GM23338 (cell line): ENCODE measurements at regions not wholly inside any gene's neighbourhood (a gene's known extent, or its start where the extent isn't known, plus 50 kb on each side); places are given as distances from the start of the nearest gene placed in this dataset.

Source experiments
- CREB1 ChIP-seq: fragments of 250-450 bp; sonication (Bioruptor Pico); IDR thresholded peaks from 2 replicates; pipeline ENCODE4 v1.5.0; 2020; ENCODE audit warnings: low read depth, mild to moderate bottlenecking, moderate library complexity
- EZH2 ChIP-seq: fragments of 200-600 bp; sonication (generic); IDR thresholded peaks from one replicate; pipeline ENCODE4 v1.8.0; 2017; ENCODE audit warnings: antibody characterized with exemption, mild to moderate bottlenecking, low read depth; ENCODE audit not compliant: unreplicated experiment
- EZH2phosphoT487 ChIP-seq: fragments of 200-600 bp; sonication (generic); IDR thresholded peaks from one replicate; pipeline ENCODE4 v1.8.1; 2018; ENCODE audit warnings: antibody characterized with exemption; ENCODE audit not compliant: unreplicated experiment
- JUNB ChIP-seq: IDR thresholded peaks from one replicate; pipeline ENCODE4 v1.6.1; 2016; ENCODE audit warnings: antibody characterized with exemption; ENCODE audit not compliant: unreplicated experiment
- NANOG ChIP-seq: IDR thresholded peaks from 2 replicates; pipeline ENCODE4 v1.6.1; 2016; ENCODE audit warnings: antibody characterized with exemption, borderline replicate concordance
- POLR2AphosphoS5 ChIP-seq: IDR thresholded peaks from 2 replicates; pipeline ENCODE4 v1.6.1; 2016; ENCODE audit warnings: antibody characterized with exemption, low read depth
- STAT1 ChIP-seq: IDR thresholded peaks from one replicate; pipeline ENCODE4 v1.6.1; 2016; ENCODE audit warnings: antibody characterized with exemption; ENCODE audit not compliant: unreplicated experiment
- ZNF331 ChIP-seq: fragments of 250-450 bp; sonication (Bioruptor Pico); IDR thresholded peaks from 2 replicates; pipeline ENCODE4 v1.5.0; 2020; ENCODE audit warnings: low read depth, mild to moderate bottlenecking, moderate library complexity
- TF ChIP-seq, protein P1 (sequence below), 2 experiments: fragments of 200-600 bp in 1 of 2; sonication (generic) in 1 of 2; conservative IDR thresholded peaks; 2 replicates each; pipeline versions ENCODE4 v1.5.1 to v1.6.1; 2016 to 2017; ENCODE audit warnings: antibody characterized with exemption in 2 of 2, low read depth in 2 of 2, mild to moderate bottlenecking in 2 of 2, moderate library complexity in 1 of 2
- TF ChIP-seq, protein P2 (sequence below): IDR thresholded peaks from one replicate; pipeline ENCODE4 v1.6.1; 2018; ENCODE audit warnings: antibody characterized with exemption; ENCODE audit not compliant: unreplicated experiment
- TF ChIP-seq, protein P3 (sequence below): IDR thresholded peaks from 2 replicates; pipeline ENCODE4 v1.6.1; 2016; ENCODE audit warnings: antibody characterized with exemption

DNA sequence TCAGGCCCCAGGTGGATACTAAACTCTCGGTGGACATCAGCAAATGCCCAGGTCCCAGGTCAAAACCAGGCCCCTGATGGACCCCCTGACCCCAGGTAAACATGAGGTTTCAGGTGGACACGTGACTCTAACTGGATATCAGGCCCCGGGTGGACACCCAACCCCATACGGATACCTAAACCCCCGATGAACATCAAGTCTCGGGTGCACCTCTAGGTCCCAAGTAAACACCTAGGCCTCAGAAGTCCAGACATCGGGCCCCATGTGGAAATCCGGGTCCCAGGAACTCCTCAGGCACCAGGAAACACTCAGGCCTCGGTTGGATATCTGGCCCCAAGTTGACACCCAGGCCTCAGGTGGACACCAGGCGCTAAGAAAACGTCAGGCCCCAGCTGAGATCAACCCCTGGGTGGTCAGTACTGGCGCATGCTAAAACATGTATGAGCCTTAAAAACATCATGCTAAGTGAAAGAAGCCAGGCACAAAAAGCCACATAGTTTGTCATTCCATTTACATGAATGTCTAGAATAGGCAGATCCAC is 54.4 kb upstream of the SEPTIN5 start:
- TF ChIP-seq EZH2phosphoT487 (no peak), POLR2AphosphoS5 (no peak), JUNB (no peak), EZH2 (no peak), NANOG (no peak), CREB1 (CRISPR knock-in tag) (no peak), STAT1 (no peak), ZNF331 (CRISPR knock-in tag) (no peak)
- TF ChIP-seq, protein P1, sequence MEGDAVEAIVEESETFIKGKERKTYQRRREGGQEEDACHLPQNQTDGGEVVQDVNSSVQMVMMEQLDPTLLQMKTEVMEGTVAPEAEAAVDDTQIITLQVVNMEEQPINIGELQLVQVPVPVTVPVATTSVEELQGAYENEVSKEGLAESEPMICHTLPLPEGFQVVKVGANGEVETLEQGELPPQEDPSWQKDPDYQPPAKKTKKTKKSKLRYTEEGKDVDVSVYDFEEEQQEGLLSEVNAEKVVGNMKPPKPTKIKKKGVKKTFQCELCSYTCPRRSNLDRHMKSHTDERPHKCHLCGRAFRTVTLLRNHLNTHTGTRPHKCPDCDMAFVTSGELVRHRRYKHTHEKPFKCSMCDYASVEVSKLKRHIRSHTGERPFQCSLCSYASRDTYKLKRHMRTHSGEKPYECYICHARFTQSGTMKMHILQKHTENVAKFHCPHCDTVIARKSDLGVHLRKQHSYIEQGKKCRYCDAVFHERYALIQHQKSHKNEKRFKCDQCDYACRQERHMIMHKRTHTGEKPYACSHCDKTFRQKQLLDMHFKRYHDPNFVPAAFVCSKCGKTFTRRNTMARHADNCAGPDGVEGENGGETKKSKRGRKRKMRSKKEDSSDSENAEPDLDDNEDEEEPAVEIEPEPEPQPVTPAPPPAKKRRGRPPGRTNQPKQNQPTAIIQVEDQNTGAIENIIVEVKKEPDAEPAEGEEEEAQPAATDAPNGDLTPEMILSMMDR (conservative IDR thresholded peaks at IDR 0.05; ENCODE audit: low read depth in 2 of 2): no peak
- TF ChIP-seq, protein P2, sequence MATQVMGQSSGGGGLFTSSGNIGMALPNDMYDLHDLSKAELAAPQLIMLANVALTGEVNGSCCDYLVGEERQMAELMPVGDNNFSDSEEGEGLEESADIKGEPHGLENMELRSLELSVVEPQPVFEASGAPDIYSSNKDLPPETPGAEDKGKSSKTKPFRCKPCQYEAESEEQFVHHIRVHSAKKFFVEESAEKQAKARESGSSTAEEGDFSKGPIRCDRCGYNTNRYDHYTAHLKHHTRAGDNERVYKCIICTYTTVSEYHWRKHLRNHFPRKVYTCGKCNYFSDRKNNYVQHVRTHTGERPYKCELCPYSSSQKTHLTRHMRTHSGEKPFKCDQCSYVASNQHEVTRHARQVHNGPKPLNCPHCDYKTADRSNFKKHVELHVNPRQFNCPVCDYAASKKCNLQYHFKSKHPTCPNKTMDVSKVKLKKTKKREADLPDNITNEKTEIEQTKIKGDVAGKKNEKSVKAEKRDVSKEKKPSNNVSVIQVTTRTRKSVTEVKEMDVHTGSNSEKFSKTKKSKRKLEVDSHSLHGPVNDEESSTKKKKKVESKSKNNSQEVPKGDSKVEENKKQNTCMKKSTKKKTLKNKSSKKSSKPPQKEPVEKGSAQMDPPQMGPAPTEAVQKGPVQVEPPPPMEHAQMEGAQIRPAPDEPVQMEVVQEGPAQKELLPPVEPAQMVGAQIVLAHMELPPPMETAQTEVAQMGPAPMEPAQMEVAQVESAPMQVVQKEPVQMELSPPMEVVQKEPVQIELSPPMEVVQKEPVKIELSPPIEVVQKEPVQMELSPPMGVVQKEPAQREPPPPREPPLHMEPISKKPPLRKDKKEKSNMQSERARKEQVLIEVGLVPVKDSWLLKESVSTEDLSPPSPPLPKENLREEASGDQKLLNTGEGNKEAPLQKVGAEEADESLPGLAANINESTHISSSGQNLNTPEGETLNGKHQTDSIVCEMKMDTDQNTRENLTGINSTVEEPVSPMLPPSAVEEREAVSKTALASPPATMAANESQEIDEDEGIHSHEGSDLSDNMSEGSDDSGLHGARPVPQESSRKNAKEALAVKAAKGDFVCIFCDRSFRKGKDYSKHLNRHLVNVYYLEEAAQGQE: no peak
- TF ChIP-seq, protein P3, sequence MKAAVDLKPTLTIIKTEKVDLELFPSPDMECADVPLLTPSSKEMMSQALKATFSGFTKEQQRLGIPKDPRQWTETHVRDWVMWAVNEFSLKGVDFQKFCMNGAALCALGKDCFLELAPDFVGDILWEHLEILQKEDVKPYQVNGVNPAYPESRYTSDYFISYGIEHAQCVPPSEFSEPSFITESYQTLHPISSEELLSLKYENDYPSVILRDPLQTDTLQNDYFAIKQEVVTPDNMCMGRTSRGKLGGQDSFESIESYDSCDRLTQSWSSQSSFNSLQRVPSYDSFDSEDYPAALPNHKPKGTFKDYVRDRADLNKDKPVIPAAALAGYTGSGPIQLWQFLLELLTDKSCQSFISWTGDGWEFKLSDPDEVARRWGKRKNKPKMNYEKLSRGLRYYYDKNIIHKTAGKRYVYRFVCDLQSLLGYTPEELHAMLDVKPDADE: no peak
